Liver (tissue), 8 donors: ENCODE measurements at regions not wholly inside any gene's neighbourhood (a gene's known extent, or its start where the extent isn't known, plus 50 kb on each side); places are given as distances from the start of the nearest gene placed in this dataset.

Experiments
- DNase-seq: peaks from one replicate; pipeline ENCODE4 v3.0.0-alpha.2; 2017; ENCODE audit warnings: low spot score
- H3K27ac ChIP-seq, 2 donors: one replicate each; pipeline ENCODE4 v1.7.0; 2013; ENCODE audit warnings: inconsistent platforms in 2 of 2, low read length in 2 of 2, control low read depth in 1 of 2, low read depth in 1 of 2, mild to moderate bottlenecking in 1 of 2
- H3K27me3 ChIP-seq, 4 donors: one replicate each; pipeline versions ENCODE4 v1.6.1 to v1.7.0; 2013; ENCODE audit warnings: low read length in 3 of 4, inconsistent platforms in 1 of 4, mild to moderate bottlenecking in 1 of 4, moderate library complexity in 1 of 4; ENCODE audit not compliant: control insufficient read depth in 4 of 4, insufficient read depth in 4 of 4
- H3K36me3 ChIP-seq, 4 donors: one replicate each; pipeline versions ENCODE4 v1.6.1 to v1.7.0; 2013; ENCODE audit warnings: low read length in 3 of 4, mild to moderate bottlenecking in 3 of 4, low read depth in 1 of 4, moderate library complexity in 1 of 4; ENCODE audit not compliant: control insufficient read depth in 4 of 4, insufficient read depth in 3 of 4
- H3K4me1 ChIP-seq, 4 donors: one replicate each; pipeline versions ENCODE4 v1.6.1 to v1.7.0; 2013; ENCODE audit warnings: low read length in 3 of 4, mild to moderate bottlenecking in 3 of 4, moderate library complexity in 1 of 4; ENCODE audit not compliant: control insufficient read depth in 4 of 4, insufficient read depth in 4 of 4
- H3K4me3 ChIP-seq, 3 donors: one replicate each; pipeline versions ENCODE4 v1.6.1 to v1.7.0; 2013; ENCODE audit warnings: low read length in 3 of 3, control low read depth in 1 of 3, low read depth in 1 of 3, mild to moderate bottlenecking in 1 of 3
- H3K9ac ChIP-seq, 2 donors: one replicate each; pipeline ENCODE4 v1.7.0; 2013; ENCODE audit warnings: low read length in 2 of 2, mild to moderate bottlenecking in 2 of 2, moderate library complexity in 2 of 2, control low read depth in 1 of 2, low read depth in 1 of 2
- H3K9me3 ChIP-seq, 4 donors: one replicate each; pipeline versions ENCODE4 v1.6.1 to v1.7.0; 2013; ENCODE audit warnings: low read length in 3 of 4; ENCODE audit not compliant: control insufficient read depth in 4 of 4
- EGR1 ChIP-seq, 2 donors: IDR thresholded peaks; 2 replicates each; pipeline ENCODE4 v1.6.1; 2016 to 2018; ENCODE audit warnings: antibody characterized with exemption in 2 of 2, low read depth in 2 of 2
- FOXA1 ChIP-seq: IDR thresholded peaks from 2 replicates; pipeline ENCODE4 v1.6.1; 2016; ENCODE audit warnings: antibody characterized with exemption
- FOXA2 ChIP-seq: IDR thresholded peaks from 2 replicates; pipeline ENCODE4 v1.6.1; 2016; ENCODE audit warnings: antibody characterized with exemption
- GABPA ChIP-seq, 2 donors: IDR thresholded peaks in 1 of 2; conservative IDR thresholded peaks in 1 of 2; 2 replicates each; pipeline ENCODE4 v1.6.1; 2016; ENCODE audit warnings: antibody characterized with exemption in 2 of 2, mild to moderate bottlenecking in 1 of 2, moderate library complexity in 1 of 2
- HNF4A ChIP-seq, 2 donors: conservative IDR thresholded peaks; 2 replicates each; pipeline ENCODE4 v1.6.1; 2016; ENCODE audit warnings: antibody characterized with exemption in 2 of 2, mild to moderate bottlenecking in 2 of 2
- HNF4G ChIP-seq: IDR thresholded peaks from 2 replicates; pipeline ENCODE4 v1.6.1; 2016; ENCODE audit warnings: antibody characterized with exemption
- JUND ChIP-seq, 2 donors: IDR thresholded peaks; 2 replicates each; pipeline ENCODE4 v1.6.1; 2016; ENCODE audit warnings: antibody characterized with exemption in 2 of 2
- NR2F2 ChIP-seq: IDR thresholded peaks from 2 replicates; pipeline ENCODE4 v1.6.1; 2016; ENCODE audit warnings: antibody characterized with exemption
- RAD21 ChIP-seq, 2 donors: IDR thresholded peaks; 2 replicates each; pipeline ENCODE4 v1.6.1; 2016; ENCODE audit warnings: antibody characterized with exemption in 2 of 2, mild to moderate bottlenecking in 2 of 2
- RXRA ChIP-seq, 2 donors: IDR thresholded peaks; 2 replicates each; pipeline ENCODE4 v1.6.1; 2017 to 2018; ENCODE audit warnings: antibody characterized with exemption in 2 of 2, mild to moderate bottlenecking in 1 of 2
- SP1 ChIP-seq: IDR thresholded peaks from 2 replicates; pipeline ENCODE4 v1.6.1; 2018; ENCODE audit warnings: antibody characterized with exemption, mild to moderate bottlenecking
- TAF1 ChIP-seq: conservative IDR thresholded peaks from 2 replicates; pipeline ENCODE4 v1.6.1; 2016; ENCODE audit warnings: antibody characterized with exemption, mild to moderate bottlenecking
- YY1 ChIP-seq: IDR thresholded peaks from 2 replicates; pipeline ENCODE4 v1.6.1; 2016; ENCODE audit warnings: antibody characterized with exemption, mild to moderate bottlenecking
- WGBS: extraction: QIAGEN DNeasy Blood & Tissue Kit; methylation state at CpG from one replicate; pipeline ENCODE4 v1.1.7; 2013; 5-methylcytosine and 5-hydroxymethylcytosine counted together
- TF ChIP-seq, protein P1 (sequence below): IDR thresholded peaks from 2 replicates; pipeline ENCODE4 v1.6.1; 2016; ENCODE audit warnings: antibody characterized with exemption
- TF ChIP-seq, protein P2 (sequence below): fragments of 150-350 bp; IDR thresholded peaks from 2 replicates; pipeline ENCODE4 v1.5.1; 2017; ENCODE audit warnings: improper control_type of control experiment, low read depth, low read length; ENCODE audit not compliant: missing input control
- TF ChIP-seq, protein P3 (sequence below): IDR thresholded peaks from 2 replicates; pipeline ENCODE4 v1.6.1; 2016; ENCODE audit warnings: antibody characterized with exemption, mild to moderate bottlenecking
- TF ChIP-seq, protein P4 (sequence below): IDR thresholded peaks from 2 replicates; pipeline ENCODE4 v1.6.1; 2016; ENCODE audit warnings: antibody characterized with exemption
- TF ChIP-seq, protein P5 (sequence below): IDR thresholded peaks from 2 replicates; pipeline ENCODE4 v1.6.1; 2016; ENCODE audit warnings: antibody characterized with exemption
- donor health status: healthy.
- donor health status: healthy.
- donor health status: healthy.
- donor health status: healthy.
- donor health status: healthy.

DNA sequence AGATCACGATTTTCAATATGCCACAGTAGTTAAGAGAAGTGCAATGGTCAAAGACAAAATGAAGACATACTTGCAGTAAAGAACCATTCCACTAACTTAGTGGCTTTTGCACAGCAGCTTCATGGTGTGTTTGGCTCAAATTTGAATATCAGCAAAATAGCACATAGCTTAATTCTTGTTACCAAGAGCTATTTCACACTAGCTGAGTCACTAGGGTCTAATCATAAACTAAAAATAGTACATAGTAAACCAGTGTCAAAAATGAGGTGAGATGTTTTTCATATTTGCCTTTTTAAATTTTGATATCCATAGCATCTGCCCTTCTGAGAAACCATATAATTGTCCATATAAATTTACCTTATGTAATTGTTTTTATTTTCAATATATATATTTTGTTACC is 325.0 kb upstream of the LUZP2 start:
- H3K36me3 ChIP-seq: no peaks in the 10 kb centered on the region
- peaks cover 0 to 3% (median 0%) of the 10 kb centered on the region in 4 donors for H3K27me3 ChIP-seq
- no peak overlapping the region for H3K27ac ChIP-seq
- no peaks in the 10 kb centered on the region for H3K4me1 ChIP-seq
- no peak for DNase-seq
- WGBS: 53% methylated on average over 1 of the region's 1 CpG
- TF ChIP-seq, protein P1, sequence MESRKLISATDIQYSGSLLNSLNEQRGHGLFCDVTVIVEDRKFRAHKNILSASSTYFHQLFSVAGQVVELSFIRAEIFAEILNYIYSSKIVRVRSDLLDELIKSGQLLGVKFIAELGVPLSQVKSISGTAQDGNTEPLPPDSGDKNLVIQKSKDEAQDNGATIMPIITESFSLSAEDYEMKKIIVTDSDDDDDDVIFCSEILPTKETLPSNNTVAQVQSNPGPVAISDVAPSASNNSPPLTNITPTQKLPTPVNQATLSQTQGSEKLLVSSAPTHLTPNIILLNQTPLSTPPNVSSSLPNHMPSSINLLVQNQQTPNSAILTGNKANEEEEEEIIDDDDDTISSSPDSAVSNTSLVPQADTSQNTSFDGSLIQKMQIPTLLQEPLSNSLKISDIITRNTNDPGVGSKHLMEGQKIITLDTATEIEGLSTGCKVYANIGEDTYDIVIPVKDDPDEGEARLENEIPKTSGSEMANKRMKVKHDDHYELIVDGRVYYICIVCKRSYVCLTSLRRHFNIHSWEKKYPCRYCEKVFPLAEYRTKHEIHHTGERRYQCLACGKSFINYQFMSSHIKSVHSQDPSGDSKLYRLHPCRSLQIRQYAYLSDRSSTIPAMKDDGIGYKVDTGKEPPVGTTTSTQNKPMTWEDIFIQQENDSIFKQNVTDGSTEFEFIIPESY: no peak
- TF ChIP-seq EGR1 (IDR thresholded peaks at IDR 0.05; ENCODE audit: low read depth in 2 of 2) (no peak), RAD21 (IDR thresholded peaks at IDR 0.05) (no peak), HNF4G (no peak), TAF1 (no peak), RXRA (IDR thresholded peaks at IDR 0.05) (no peak), JUND (IDR thresholded peaks at IDR 0.05) (no peak), HNF4A (conservative IDR thresholded peaks at IDR 0.05) (no peak), SP1 (no peak), FOXA2 (no peak), GABPA (IDR thresholded peaks at IDR 0.05 in 1 of 2, conservative IDR thresholded peaks at IDR 0.05 in 1 of 2) (no peak), NR2F2 (no peak), YY1 (no peak), FOXA1 (no peak)
- TF ChIP-seq, protein P2, sequence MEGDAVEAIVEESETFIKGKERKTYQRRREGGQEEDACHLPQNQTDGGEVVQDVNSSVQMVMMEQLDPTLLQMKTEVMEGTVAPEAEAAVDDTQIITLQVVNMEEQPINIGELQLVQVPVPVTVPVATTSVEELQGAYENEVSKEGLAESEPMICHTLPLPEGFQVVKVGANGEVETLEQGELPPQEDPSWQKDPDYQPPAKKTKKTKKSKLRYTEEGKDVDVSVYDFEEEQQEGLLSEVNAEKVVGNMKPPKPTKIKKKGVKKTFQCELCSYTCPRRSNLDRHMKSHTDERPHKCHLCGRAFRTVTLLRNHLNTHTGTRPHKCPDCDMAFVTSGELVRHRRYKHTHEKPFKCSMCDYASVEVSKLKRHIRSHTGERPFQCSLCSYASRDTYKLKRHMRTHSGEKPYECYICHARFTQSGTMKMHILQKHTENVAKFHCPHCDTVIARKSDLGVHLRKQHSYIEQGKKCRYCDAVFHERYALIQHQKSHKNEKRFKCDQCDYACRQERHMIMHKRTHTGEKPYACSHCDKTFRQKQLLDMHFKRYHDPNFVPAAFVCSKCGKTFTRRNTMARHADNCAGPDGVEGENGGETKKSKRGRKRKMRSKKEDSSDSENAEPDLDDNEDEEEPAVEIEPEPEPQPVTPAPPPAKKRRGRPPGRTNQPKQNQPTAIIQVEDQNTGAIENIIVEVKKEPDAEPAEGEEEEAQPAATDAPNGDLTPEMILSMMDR: no peak
- TF ChIP-seq, protein P3, sequence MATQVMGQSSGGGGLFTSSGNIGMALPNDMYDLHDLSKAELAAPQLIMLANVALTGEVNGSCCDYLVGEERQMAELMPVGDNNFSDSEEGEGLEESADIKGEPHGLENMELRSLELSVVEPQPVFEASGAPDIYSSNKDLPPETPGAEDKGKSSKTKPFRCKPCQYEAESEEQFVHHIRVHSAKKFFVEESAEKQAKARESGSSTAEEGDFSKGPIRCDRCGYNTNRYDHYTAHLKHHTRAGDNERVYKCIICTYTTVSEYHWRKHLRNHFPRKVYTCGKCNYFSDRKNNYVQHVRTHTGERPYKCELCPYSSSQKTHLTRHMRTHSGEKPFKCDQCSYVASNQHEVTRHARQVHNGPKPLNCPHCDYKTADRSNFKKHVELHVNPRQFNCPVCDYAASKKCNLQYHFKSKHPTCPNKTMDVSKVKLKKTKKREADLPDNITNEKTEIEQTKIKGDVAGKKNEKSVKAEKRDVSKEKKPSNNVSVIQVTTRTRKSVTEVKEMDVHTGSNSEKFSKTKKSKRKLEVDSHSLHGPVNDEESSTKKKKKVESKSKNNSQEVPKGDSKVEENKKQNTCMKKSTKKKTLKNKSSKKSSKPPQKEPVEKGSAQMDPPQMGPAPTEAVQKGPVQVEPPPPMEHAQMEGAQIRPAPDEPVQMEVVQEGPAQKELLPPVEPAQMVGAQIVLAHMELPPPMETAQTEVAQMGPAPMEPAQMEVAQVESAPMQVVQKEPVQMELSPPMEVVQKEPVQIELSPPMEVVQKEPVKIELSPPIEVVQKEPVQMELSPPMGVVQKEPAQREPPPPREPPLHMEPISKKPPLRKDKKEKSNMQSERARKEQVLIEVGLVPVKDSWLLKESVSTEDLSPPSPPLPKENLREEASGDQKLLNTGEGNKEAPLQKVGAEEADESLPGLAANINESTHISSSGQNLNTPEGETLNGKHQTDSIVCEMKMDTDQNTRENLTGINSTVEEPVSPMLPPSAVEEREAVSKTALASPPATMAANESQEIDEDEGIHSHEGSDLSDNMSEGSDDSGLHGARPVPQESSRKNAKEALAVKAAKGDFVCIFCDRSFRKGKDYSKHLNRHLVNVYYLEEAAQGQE: no peak
- TF ChIP-seq, protein P4, sequence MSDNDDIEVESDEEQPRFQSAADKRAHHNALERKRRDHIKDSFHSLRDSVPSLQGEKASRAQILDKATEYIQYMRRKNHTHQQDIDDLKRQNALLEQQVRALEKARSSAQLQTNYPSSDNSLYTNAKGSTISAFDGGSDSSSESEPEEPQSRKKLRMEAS: no peak
- TF ChIP-seq, protein P5, sequence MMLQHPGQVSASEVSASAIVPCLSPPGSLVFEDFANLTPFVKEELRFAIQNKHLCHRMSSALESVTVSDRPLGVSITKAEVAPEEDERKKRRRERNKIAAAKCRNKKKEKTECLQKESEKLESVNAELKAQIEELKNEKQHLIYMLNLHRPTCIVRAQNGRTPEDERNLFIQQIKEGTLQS: no peak
- H3K4me3 ChIP-seq: no peak overlapping the region
- H3K9me3 ChIP-seq: no peaks in the 10 kb centered on the region
- no peak overlapping the region for H3K9ac ChIP-seq
